ENCODE measurements at regions not wholly inside any gene's neighbourhood (a gene's known extent, or its start where the extent isn't known, plus 50 kb on each side); places are given as distances from the start of the nearest gene placed in this dataset.
A peak's percentile ranks its signal among the peaks of the same experiment; 100 is the strongest.

- peak; percentile 69 for DNase-seq (ENCODE audit: low read depth)
Measured at GRCh38 chr10:4733150-4733842, 92.7 kb upstream of the AKR1E2 start.

DNA sequence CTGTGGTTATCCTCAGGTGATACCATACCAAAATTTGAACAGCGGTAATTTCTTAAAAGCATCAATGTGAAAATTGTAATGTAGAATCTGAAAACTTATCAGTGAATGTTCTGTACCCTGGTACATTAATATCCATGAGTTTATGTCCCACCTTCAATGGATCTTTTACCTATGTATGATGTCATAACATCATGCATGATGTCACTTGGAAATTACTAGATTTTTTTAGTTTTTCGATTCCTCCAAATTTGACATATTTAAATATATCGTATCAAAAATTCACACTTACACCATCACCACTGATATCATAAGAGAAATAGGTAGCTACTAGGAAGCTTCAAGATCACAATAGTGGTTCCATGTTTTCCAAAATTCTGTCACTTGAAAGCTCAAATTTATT is 95.0 kb upstream of the AKR1E2 start:
- no peak for DNase-seq (ENCODE audit: low read depth)

DNA sequence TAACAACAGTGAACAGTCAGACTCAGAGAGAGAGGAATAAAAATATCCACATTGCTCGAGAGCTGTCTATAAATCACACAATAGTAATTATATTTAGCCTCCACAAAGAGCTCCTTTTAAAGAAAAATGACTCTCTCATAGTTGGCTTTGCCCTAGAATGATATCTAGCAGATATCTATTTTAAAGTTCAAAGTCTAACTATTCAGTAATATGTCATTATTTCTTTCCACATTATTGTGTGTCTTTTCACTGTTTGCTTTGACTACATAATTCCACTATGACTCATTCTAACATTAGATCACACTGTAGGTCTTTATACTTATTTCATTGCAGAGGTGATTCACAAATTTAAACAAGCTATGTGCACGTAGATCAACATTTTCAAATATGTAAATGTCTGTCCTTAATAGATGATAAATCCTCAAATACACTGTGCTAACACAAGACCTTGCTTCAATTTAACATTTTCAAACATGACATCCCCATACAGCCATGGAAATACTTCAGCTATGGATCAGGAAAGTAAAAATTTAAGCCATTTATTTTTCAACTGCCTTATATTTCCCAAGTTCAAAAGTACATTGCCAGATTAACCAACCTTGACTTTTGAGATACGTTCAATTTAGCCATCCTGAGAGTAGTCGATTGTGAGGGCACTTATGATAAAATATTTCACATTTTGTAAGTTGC is 99.9 kb upstream of the AKR1E2 start:
- peak; percentile 89 for DNase-seq (ENCODE audit: low read depth)

DNA sequence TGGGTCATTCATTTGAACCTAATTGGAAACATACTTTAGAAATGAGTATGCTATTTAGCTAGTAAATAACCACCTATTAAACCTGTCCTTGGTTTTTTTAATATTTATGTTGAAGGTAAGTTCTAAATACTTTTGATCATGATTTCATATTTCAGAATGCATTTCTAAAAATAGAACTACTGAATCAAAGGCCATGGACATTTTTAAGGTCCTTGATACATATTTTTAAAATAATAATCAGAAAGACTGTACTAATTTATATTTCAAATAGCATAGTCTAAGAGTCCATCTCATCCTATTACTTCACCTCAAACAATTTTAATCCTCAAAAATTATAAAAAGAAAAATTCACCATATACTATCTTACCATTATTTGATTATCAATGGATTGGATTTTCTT is 102.1 kb upstream of the AKR1E2 start:
- no peak for DNase-seq (ENCODE audit: low read depth)

DNA sequence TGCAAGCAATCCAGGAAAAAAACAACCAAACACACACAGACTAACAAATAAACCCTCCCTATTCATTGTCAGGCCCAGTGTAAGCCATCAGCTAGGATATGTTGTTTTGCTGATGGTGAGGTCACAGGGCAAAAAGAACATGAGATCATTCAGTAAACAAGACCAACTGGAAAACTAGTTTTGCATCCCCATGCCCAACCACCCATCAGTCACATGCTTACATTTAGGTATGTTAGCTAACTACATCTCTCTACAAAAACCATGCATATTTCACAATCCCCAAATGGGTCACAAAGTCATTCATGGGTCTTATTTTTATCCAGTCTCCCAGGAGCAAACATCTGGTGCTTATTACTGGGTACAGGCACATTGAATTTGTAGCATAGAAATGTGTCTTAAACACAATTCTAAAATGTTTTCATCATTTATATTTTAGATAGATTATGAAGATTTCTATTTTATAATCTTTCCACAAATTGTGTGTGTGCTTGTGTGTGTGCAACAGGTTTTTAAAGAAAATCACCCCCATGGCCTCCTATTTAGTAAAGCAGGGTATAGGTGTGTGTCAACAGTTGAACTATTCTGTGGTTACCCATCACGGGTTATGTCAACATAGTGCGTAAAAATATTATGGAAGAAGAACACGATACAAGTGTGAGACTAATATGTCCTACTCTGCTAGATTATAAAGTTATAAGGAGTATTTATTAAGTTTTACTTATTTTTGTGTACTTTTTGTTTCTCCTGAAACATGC is 103.8 kb upstream of the AKR1E2 start:
- DNase-seq (ENCODE audit: low read depth) = no peak

DNA sequence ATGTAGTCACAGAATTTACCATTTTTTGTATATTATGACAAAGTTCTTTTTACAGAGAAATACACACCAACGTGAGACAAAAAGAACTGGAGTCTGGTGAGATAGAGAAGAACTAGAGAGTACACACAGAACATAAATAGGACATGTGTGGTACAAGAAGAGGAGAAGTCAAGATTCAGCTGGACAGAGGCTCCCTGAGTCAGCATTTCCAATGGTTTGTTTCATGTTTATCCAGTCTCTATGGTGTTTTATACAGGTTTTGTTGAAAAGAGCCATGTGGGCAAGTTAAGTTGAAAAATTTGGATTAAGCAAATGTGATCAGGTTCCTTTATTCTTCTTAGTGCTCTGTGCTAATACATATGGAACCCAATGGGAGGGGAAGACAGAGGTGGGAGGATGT is 105.5 kb upstream of the AKR1E2 start:
- DNase-seq (ENCODE audit: low read depth) = no peak

DNA sequence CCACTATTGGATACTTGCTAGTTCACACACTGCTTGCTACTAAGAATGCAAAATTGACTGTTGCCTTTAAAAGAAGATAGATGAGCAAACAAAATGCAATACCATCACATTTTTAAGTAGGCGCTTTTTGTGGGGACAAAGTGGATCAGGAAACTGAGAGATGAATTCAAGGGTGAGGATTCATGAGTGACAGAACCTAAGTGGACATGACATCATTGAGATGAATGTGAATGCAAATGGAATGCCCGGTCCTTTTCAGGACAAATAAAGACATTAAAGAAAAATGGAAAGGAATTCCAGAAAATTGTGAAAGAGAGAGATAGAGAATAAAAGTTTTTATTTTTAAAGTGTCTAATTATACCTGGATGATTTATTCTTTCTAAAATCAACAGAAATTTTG is 106.3 kb upstream of the AKR1E2 start:
- DNase-seq (ENCODE audit: low read depth) = no peak

DNA sequence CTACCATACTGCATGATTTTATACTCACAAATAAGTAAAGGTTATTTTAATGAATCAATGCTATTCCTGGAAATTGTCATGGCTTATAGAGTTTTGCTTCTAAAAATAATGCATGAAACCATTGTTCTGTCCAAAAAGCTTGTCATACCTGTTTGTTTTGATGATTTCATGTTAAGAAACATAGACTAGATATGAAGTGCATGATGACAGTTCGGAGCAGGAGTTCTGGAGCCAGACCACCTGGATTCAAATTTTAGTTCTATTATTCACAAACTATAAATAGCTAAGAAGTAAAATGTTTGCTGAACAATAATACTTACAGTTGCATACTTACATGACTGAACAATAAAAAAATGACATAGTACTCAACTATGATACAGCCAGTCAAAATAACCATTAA is 107.0 kb upstream of the AKR1E2 start:
- no peak for DNase-seq (ENCODE audit: low read depth)

DNA sequence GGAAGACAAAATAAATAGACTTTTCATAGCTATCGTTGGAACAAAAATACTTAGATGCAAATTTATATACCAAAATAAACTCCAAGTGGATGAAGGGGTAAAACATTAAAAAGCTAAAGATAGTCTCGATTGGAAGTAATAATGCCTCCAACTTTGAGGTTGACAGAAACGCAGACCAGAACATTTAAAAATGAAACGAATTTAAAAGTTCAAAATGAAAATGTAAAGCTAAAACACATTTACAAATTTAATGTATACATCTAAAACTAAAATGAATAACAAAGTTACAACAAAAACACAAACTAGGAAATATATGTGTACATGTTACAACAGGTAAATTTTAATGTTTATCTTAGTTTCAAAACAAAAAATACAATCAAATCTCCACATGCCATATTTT is 107.5 kb upstream of the AKR1E2 start:
- DNase-seq (ENCODE audit: low read depth) = no peak

GRCh38 chr10:4717670-4718069 is 108.3 kb upstream of the AKR1E2 start:
- DNase-seq (ENCODE audit: low read depth) = no peak

- no peak for DNase-seq (ENCODE audit: low read depth)
Measured at GRCh38 chr10:4710858-4711257, 115.1 kb upstream of the AKR1E2 start.

- peak; percentile 26 for DNase-seq (ENCODE audit: low read depth)
Measured at GRCh38 chr10:4708123-4708759, 117.8 kb upstream of the AKR1E2 start.

- DNase-seq (ENCODE audit: low read depth) = no peak
Measured at GRCh38 chr10:4707221-4707620, 118.8 kb upstream of the AKR1E2 start.

GRCh38 chr10:4704034-4704545 is 121.9 kb upstream of the AKR1E2 start:
- peak; percentile 99 for DNase-seq (ENCODE audit: low read depth)

DNA sequence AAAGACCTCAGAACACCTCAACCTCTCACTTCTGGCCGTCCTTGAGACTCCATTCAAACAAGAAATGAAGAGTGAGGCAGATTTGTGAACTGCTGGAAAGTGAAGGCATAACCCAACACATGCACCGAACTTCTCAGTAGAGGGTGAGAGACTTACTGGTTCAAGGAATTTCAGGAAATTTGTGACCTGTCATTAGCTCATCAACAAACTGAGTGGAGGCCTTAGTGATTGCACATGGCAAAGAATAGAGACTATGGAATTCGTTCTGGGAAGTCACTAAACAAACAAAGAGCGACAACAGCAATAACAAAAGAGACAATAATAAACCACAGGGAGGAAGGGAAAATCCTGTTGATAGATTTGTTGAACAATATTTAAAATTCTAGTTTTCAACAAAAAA is 125.0 kb upstream of the AKR1E2 start:
- no peak for DNase-seq (ENCODE audit: low read depth)

DNA sequence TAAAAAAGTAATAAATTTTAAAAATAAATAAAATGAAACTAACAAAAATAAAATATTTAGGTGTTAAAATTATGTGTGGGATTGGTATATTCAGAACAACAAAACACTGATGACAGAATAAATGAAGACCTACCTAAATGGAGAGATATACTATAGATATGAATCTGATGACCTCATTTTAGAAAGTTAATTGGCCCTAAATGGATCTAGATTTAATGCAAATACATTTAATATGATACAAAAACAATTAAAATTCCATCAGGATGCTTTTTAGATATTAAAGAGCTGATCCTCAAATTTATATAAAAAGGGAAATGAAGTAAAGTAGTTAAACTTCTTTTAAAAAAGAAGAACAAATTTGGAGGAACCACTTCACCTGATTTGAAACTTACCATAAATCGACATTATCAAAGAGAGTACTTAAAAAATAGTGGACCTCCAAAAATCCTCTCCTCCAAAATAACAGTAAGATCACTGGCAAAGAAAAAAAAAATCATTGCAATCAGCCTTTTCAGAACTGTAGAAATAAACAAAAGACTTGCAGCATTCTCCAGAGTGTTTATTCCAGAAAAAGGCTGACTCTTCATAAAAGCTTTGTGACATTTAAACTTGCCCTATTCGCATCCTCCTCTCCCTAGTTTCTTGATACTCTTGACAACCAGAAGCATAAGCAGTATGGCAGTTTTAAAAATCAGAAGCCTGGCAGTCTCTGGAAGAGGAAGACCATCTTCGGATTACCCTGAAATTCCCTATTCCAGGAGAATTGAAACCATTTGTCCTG is 125.9 kb upstream of the AKR1E2 start:
- DNase-seq (ENCODE audit: low read depth) = no peak

GRCh38 chr10:4698075-4698474 is 127.9 kb upstream of the AKR1E2 start:
- no peak for DNase-seq (ENCODE audit: low read depth)

- DNase-seq (ENCODE audit: low read depth) = no peak
Measured at GRCh38 chr10:4696186-4696585, 129.8 kb upstream of the AKR1E2 start.

- no peak for DNase-seq (ENCODE audit: low read depth)
Measured at GRCh38 chr10:4693967-4694366, 132.0 kb upstream of the AKR1E2 start.

DNA sequence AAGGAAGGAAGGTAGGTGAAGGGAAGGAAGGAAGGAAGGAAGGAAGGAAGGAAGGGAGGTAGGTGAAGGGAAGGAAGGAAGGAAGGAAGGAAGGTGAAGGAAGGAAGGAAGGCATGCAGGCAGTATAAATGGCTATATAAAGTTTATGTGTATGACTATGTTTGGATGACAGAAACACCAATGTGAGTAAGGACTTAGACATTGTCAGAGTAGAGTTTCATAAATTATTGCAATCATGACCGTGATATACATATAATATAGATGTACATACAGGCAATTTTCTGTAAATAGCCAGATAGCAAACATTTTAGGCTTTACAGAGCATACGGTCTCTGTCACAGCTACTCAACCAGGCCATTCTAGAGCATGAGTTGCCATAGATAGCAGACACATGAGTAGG is 133.8 kb upstream of the AKR1E2 start:
- DNase-seq (ENCODE audit: low read depth) = no peak

DNA sequence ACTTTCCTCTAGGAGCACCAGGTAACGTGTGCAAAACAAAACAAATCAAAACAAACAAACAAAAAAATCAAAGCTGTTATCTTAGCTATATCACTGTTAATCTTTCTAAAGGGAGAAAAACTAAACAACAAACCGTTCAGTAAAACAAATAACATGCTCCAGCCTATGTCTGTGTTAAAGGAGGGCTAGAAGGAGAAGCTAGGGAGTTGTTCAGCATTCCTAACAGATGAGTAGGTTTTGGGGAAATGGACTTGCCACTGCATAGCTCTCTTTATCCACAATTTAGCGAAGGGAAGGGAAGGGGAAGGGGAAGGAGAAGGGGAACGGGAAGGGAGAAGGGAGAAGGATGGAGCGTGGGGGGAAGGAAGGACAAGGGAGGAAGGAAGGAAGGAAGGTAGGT is 134.2 kb upstream of the AKR1E2 start:
- peak; percentile 64 for DNase-seq (ENCODE audit: low read depth)

Measured in HT1080 (cell line).